HG02610 (cell line): ENCODE measurements at regions not wholly inside any gene's neighbourhood (a gene's known extent, or its start where the extent isn't known, plus 50 kb on each side); places are given as distances from the start of the nearest gene placed in this dataset.
"Not testable (repeated sequence)": the region's sequence is repeated elsewhere in the genome, so short reads cannot be mapped to it uniquely, and the experiment has no call there.

Experiments used
- ATAC-seq: cut with Tn5 transposase; IDR thresholded peaks from one replicate; pipeline ENCODE4 v1.9.1; 2021; ENCODE audit warnings: mild to moderate bottlenecking, moderate library complexity; ENCODE audit not compliant: unreplicated experiment

DNA sequence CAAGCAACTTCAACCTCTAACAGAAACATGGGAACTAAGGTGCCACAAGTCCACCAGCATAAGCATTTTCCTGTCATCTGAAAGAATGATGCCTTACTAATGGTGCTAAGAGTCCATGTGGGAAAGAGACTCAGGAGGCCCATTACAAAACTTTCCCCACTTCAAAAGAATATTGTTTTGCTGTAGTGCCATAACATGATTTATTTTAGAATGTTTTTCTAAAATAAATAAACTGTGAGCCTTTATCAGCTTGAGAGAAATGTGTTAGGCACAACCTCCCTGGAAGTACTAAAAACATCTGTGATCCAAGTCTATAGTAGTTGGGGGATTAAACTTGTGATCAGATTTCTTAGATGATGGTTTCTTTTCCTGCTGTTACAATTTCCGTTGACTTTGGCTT is 330.1 kb upstream of the MAP3K7 start:
- no peak for ATAC-seq

DNA sequence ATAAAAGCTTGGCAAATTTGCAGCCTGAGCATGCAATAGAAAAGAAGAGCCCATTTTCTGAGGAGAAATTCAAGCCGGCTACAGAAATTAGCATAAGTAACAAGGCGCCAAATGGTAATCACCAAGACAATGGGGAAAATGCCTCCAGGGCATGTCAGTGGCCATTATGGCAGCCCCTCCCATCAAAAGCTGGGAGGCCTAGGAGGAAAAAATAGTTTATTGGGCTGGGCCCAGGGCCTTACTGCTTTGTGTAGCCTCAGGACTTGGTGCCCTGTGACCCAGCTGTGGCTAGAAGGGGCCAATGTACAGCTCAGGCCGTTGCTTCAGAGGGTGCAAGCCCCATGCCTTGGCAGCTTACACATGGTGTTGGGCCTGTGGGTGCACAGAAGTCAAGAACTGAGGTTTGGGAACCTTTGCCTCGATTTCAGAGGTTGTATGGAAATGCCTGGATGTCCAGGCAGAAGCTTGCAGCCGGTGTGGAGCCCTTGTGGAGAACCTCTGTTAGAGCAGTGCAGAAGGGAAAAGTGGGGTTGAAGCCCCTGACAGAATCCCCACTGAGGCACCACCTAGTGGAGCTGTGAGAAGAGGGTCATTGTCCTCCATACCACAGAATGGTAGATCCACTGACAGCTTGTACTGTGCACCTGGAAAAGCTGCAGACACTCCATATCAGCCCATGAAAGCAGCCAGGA is 328.5 kb upstream of the MAP3K7 start:
- no peak for ATAC-seq

DNA sequence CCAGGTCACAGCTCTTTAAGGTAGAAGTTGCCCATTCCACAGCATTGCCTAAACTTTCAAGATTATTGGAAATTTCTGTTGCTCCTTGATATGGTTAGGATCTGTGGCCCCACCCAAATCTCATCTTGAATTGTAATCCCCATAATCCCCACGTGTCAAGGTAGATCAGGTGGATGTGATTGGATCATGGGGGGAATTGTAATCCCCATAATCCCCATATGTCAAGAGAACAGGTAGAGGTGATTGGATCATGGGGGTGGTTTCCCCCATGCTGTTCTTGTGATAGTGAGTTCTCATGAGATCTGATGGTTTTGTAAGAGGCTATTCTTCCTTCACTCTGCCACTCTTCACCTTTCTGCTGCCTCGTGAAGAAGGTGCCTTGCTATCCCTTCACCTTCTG is 327.4 kb upstream of the MAP3K7 start:
- no peak for ATAC-seq

DNA sequence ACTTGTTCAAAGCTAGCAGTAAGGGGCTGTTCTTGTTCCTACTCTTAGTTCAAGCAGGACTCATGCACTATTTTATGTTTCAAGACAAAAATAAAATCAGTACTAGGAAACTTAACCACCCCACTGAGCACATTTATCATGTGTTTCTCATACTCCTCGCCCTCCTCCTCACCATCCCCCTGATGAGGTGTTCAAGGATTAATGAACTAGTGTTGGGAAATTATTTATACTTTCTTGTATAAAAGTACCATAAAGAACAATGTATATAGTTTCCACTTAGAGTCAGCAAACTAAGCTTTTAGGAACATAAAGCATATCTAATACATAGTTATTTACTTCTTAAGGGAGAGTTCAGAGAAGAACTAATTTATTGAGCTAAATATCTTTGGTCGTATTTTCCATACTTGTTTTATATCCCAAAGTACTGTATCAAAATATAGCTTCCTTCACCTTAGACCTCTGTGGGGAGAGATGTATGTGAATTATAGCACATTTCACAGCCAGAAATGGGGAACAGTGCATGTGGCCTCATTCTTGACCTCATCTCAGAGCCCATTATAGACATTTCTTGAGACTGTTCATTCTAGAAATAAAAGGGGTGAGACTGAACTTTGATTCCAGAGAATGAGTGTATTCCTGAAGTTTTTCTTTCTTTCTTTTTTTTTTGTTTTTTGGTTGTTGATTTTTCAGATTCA is 326.5 kb upstream of the MAP3K7 start:
- no peak for ATAC-seq

DNA sequence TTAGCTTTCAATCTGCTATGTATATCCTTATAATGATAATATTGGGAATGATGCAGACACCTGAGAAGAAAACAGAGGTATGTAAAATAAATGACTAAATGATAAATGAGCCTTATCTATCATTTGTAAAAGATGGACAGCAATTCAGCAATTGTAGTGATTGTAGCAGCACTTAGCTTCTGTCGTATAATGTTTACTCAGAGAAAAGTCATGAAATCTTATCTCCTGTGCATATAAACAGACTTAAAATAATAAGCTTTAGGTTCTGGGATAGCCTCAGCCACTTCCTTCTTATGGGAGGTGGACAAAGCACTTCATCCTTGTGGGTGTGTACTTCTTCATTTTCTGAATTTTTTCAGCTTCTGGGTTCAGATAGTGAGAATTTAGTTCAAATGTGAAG is 324.8 kb upstream of the MAP3K7 start:
- no peak for ATAC-seq

DNA sequence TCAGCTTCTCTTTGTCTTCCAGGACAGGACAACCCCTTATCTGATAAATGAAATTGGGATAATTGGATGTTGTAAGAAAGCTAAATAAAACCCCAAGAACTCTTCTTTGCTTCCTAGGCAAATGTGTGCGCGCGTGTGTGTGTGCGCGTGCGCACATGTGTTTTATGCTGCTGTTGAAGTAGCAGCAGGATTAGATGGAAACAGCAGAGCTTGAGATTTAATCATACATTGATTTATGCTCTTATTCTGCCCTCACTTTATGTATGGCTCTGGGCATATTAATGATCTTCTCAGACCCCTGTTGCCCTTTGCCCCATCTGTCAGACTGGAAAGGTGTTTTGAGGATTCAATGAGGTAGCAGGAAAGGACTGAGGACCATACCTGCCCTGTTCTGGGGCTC is 324.0 kb upstream of the MAP3K7 start:
- no peak for ATAC-seq

DNA sequence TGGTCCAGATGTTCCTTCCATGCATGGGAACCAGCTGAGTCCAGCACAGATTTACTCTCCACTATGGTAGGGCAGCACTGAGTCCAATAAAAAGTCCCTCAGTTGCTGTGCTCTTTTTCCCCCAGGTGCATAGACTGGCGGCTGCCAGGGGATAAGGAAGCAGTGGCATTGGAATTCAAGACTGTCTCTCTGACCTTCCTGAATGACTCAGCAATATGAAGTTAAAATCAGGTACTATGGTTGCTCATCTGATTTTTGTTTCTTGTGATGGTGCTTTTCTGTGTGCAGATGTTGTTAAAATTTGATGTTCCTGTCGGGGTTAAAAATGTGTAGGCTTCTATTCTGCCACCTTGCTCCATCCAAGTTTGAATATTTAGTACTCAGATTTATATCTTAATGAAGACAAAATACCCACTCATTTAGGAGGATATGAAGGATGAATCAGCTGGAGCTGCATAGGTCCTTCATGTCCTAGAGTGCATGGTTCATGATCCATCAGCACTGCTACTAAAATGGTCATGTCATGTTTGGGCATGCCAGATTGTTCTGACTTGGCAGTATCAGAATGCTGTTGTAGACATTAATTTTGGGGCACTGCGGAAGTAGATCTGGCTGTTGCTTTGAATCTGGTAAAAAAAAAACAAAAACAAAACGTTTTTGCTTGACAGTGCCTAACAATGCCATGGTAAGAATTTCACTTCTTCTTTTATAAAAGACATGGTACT is 321.2 kb upstream of the MAP3K7 start:
- no peak for ATAC-seq

DNA sequence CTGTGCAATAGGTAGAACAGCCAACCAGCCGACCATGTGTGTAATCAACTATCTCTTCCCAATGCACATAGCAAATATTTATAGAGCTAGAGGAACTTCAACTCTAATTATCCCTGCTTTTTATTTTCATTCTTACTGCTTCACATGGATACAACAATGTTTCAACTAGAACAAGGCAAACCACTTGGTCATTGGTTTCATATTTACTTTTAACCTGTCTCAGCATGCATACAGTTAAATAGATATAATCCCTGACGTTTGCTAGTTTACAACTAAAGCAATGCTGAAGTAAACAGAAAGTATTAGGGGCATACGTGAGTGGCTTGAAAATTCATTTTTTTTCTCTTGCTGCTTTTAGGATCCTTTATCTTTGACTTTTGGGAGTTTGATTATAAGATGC is 318.5 kb upstream of the MAP3K7 start:
- no peak for ATAC-seq

DNA sequence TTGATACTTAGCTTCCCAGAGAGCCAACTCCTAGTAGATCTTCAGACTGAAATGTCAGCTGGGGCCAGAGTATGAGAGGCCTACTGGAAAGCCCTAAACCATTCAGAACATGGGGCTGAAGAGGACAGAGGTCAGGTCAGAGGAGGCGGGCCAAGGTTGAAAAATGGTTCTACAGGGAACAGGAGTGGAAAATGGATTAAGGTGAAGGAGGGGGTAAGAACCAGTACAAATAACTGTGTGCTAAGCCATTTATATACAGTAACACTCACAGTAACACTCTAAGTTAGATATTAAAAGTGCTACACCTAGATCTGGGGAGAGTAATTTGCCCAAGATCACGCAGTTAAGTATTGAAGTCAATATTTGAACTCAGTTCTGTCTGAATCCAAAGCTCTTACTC is 313.2 kb upstream of the MAP3K7 start:
- ATAC-seq = no peak

DNA sequence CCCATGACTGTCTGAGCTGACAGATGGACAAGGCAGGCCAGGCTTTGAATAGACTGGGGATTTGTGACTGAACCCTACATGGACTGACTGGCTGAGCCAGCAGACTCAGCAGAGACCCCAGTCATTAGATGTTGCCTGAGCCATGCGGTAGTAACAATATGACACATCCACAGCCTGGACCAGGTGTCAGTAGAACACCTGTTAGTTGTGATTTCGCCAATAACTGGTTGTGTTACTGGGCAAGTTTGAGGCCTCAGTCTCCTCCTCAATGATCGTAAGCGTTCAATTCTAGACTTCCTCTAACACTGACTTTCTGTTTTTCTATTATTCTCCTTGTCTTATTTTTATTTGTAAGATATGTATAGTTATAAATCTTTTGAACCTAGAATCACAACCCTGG is 311.9 kb upstream of the MAP3K7 start:
- ATAC-seq = no peak

DNA sequence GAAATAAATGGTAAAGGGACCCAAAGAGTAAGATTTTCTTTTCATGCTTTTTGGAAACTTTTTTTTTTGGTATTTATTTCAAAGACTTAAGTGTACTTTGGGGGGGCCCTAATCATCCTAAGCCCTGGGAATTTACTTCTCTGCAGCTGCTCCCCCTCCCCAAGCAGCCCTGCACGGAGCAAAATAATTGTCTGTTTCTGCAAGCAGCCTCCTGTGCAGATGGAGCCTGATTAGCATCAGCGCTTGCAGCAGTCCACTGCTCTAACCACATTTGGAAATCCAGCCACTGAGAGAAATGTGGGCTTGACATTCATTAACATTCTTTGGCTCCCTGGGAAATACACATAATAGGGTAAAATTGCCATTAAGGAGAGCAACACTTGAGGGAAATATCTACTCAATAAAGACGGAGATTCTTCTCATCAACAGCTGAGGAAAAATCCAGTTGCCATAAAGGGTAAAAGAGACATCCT is 309.2 kb upstream of the MAP3K7 start:
- no peak for ATAC-seq

DNA sequence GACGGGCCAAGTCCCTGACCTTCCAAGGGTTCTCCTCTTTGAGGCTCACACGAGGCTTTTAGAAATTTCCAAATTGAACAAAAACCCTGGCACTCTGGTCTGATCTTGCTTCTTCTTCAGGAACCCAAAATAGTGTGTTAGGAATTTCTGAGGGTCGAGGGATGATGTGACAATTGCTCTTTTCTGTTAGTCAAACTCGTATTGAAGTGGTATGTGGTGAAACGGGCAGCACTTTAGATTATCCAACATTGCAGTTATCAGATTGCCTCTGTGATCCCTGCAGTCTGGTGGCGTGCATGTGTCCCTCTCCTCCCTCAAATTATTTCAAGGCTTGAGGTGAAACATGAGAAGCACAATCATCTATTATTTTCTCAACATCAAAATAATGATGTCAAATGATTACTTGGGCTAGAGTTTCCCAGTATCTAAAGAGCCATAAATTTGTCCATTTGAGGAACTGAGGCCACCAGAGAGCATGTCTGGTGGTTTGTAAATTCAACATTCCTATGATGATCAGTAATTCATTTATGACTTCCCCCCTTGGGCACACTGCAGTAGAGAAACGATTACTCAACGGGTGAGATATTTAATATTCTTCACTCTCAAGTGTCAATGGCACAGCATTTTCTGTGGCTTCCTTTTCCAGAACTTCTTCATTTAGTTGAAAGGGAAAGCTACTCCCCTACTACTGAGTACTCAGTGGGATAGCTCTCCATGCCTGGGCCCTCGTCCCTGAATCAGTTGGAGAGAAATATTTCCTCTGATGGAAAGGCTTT is 308.6 kb upstream of the MAP3K7 start:
- no peak for ATAC-seq

DNA sequence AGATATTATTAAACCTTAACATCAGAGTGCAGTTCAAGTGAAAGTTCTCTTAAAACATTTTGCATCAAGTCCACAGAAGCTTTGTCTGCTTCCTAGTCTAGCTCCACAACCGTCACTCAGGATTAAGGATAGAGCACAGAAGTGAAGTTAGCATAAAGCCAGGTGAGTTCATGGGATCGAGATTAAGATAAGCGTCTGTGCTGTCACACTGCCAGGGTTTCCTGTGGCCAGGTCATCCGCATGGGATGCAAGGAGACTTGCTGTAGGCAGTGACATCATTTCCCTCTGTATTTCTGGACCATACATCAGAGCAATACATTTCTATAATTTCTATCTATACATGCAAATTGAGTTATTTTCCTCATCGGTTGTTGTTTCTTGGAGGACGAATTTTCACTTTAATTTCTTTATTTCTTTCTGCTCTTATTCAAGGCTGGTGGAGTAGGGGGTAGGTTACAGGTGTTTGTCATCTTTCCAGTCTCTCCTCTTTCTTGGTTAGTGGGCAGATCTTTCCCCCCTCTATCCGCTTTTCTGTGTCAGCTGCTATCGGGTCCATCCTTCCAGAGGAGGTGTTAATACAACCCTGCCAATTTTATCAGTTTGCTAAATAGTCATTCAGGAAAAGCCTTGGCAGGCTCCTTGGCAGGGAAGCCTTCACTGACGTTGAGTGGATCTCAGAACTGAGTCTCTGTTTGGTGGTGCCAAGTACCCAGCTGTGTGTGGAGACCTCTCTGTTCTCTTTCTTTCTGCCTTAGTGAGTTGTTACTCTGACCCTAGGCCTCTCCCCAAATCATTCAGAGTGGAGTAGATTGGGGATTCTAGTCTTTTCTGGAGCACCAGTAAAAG is 307.6 kb upstream of the MAP3K7 start:
- no peak for ATAC-seq

DNA sequence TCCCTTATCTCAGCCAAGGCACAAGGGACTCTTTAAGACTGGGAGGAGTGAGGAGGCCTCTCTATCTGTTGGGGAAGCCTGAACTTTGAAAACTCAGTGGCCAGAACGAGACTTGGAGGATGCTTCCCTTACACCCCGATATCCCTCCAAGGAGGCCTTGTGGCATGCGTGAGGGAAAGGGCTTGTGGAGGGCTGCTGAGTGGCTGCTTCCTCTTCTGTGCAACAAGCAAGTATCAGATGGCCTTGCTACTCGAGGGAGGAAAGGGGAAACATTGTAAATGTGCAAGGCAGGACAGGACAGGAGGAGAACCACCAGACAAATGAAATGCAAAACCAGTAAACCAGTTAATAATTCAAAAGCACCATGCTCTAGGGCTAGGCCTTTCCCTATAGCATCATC is 306.5 kb upstream of the MAP3K7 start:
- ATAC-seq = no peak

DNA sequence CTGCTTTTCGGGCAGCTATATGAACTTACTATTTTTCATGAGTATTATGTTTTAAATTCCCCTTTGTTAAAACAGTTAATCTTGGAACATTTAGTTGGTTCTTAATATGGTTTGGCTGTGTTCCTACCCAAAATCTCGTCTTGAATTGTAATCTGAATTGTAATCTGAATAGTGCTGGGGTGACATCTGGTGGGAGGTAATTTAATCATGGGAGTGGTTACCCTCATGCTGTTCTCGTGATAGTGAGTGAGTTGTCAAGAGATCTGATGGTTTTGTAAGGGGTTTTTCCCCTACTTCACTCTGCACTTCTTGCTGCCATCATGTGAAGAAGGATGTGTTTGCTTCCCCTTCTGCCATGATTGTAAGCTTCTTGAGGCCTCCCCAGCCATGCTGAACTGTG is 305.4 kb upstream of the MAP3K7 start:
- no peak for ATAC-seq

DNA sequence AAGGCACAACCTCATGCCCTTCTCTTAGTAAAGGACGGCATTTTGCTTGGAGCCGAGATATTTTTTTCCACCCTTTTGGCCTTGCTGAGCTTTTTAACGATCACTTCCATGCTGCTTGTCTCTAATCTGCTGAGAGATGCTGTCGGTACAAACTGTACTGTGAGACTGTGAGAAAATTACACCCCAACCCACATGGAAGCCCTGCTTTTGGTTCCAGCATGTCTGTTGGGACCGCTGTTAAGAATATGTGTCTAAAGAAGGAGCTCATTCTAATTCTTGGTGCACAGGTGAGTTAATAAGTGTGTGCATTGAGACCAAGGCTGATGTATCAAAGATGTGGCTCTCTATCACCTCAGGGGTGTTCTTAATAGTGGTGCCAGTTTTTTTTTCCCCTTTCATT is 304.5 kb upstream of the MAP3K7 start:
- no peak for ATAC-seq

DNA sequence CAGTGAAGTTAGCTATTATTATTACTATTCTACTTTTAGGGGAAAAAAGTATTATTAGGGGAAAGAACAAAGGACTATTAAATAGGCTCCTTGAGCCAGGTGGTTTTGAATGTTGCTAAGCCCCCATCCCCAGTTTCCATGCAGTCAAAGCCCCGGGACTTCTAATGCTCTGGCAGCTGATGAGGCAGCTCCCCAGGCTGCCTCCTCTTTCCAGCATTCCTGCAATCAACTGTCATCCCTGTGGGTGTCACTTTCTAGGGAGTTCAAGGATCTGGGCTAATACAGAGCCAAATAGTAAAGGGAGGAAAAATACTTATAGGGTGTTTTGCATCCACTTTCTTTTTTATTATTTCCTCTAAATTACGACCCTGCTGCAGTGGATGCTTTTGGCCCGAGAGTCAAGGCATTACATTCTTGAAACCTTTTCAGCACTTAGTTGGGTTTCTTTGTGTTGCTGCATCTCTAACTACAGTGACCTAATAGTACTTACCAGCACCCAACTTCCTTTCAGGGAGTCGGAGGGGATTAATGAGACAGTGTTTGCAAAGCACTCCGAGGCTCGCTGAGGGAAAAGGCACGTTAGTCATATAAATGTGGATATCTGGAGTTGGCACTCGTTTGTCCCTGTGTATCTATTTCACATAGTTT is 303.9 kb upstream of the MAP3K7 start:
- ATAC-seq = no peak

DNA sequence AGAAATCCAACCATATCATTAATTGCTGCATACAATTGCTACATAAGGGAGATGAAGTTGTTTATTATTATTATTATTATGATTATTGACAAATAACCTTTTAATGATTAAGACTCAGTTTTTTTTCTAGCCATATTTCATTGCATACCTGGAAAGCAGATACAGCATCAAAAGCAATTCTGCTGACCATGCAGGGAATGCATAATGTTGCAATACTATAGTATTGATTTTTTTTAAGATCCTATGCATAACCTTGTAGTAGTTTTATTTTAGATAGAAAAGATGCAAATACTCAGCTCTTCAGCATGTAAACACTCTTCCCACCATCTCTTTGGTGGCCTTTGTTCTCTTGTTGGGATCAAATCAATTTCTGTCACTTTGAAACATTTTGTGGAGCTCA is 300.9 kb upstream of the MAP3K7 start:
- ATAC-seq = no peak

DNA sequence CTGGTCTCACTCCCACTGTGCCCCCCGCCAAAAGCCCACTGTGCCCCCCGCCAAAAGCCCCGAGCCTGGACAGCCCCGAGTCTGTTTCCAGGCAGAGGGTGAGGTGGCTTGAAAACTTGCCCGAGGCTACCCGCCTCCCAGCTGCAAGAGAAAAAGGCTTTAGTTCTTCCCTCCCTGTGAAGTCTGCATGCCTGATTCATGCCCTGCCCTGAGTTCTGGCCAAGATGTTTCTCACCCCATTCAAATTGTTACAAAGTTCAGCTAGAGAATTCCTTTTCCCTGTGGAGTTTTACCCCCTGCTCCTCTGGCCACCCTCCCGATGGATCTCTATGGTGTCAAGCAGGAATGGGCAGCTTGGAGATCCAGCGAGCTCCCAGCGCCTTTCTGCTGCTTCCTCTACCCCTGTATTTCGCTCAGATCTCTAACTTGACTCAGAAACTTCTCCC is 298.8 kb upstream of the MAP3K7 start:
- ATAC-seq = no peak

DNA sequence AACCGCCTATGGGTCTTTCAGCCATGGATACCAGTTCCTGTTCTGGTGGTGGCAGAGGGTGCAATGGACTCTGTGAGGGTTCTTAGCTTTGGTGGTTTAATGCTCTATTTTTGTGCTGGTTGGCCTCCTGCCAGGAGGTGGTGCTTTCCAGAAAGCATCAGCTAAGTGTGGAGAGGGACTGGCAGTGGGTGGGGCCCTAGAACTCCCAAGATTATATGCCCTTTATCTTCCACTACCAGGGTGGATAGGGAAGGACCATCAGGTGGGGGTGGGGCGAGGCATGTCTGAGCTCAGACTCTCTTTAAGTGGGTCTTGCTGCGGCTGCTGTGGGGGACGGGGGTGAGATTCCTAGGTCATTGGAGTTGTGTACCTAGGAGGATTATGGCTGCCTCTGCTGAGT is 298.3 kb upstream of the MAP3K7 start:
- ATAC-seq = not testable (repeated sequence)
